IPS DF 6.9 (cell line): ENCODE measurements at regions not wholly inside any gene's neighbourhood (a gene's known extent, or its start where the extent isn't known, plus 50 kb on each side); places are given as distances from the start of the nearest gene placed in this dataset.
"Not testable (repeated sequence)": the region's sequence is repeated elsewhere in the genome, so short reads cannot be mapped to it uniquely, and the experiment has no call there.

Experiments used
- DNase-seq: peaks from one replicate; pipeline ENCODE4 v3.0.0-alpha.2; 2013; ENCODE audit warnings: low read depth, low spot score
- H3K27ac ChIP-seq: one replicate; pipeline ENCODE4 v1.5.1; 2013; ENCODE audit warnings: low read length, control low read depth
- H3K27me3 ChIP-seq: 2 replicates; pipeline ENCODE4 v1.6.1; 2013; ENCODE audit warnings: mild to moderate bottlenecking, low read length; ENCODE audit not compliant: control insufficient read depth, insufficient read depth
- H3K36me3 ChIP-seq: 2 replicates; pipeline ENCODE4 v1.6.1; 2013; ENCODE audit warnings: low read length; ENCODE audit not compliant: control insufficient read depth, insufficient read depth
- H3K4me1 ChIP-seq: 2 replicates; pipeline ENCODE4 v1.6.1; 2013; ENCODE audit warnings: low read length; ENCODE audit not compliant: control insufficient read depth, insufficient read depth
- H3K4me3 ChIP-seq: 2 replicates; pipeline ENCODE4 v1.5.1; 2013; ENCODE audit warnings: mild to moderate bottlenecking, low read length
- H3K9me3 ChIP-seq: 2 replicates; pipeline ENCODE4 v1.6.1; 2013; ENCODE audit warnings: low read length, inconsistent platforms; ENCODE audit not compliant: control insufficient read depth, insufficient read depth
- WGBS: extraction: QIAGEN DNeasy Blood & Tissue Kit; methylation state at CpG from one replicate; pipeline ENCODE4 v1.1.7; 2013; ENCODE audit warnings: mixed read lengths, missing lambda C conversion rate; ENCODE audit not compliant: insufficient read length, insufficient coverage; 5-methylcytosine and 5-hydroxymethylcytosine counted together

DNA sequence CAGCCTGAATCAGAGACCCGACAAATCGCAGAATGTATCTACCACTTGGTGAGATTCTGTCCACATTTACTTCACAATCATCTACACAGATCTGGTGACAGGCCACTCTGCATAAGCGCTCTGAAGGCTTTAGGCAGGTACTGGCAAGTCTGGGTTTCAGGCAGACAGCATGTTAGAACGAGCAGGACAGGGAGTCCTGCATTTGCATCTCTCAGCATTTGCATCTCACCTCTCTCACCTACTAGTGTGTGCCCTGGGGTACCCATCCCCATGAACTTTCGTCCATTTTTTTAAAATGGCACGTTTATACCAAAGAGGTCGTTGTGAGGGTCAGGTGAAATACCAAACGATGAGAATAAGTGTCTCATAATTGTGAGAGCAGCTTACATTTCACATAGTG lies 108.2 kb downstream of the SPATA31A1 start:
- H3K27ac ChIP-seq, H3K4me1 ChIP-seq, H3K9me3 ChIP-seq, H3K27me3 ChIP-seq, DNase-seq, H3K36me3 ChIP-seq: not testable (repeated sequence)
- whole genome bisulfite sequencing: no CpG with 5 or more reads among the region's 8 CpGs
- H3K4me3 ChIP-seq: peak overlapping the region; percentile 41; the same call in 1 of the 2 replicates

DNA sequence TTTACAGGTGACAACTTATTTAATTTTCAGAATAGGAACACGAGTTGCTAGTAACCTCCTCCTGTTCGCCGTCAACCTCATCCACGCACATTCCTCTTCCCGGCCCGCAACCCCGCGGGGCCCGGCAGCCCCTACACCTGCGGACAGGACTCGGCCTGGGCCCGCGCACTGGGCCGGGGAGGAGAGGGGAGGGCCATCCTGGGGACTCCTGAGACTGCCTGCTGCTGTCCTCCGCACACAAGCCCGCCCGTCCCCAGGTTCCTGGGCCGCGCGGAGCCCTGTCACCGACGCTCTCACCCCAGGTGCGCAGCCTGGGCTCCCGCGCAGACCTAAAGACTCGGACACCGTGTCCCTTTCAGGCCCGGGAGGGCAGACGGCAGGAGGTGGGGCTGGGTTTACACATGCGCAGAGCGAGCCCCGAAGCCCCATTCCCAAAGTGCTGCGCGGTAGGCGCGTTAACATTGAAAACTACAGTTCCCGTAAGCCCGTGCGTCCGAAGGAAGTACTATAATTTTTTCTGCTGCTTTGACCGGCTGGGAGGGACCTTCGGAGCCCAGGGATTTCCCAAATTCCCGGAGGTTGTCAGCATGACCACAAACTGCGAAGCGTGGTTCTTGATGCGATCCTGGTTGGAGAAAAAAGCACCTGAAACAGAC lies 108.8 kb downstream of the SPATA31A1 start:
- H3K27me3 ChIP-seq, H3K4me1 ChIP-seq, H3K36me3 ChIP-seq, H3K9me3 ChIP-seq, DNase-seq, H3K27ac ChIP-seq: not testable (repeated sequence)
- no CpG with 5 or more reads among the region's 46 CpGs for WGBS
- peak overlapping the region; percentile 41; the same call in 1 of the 2 replicates for H3K4me3 ChIP-seq

DNA sequence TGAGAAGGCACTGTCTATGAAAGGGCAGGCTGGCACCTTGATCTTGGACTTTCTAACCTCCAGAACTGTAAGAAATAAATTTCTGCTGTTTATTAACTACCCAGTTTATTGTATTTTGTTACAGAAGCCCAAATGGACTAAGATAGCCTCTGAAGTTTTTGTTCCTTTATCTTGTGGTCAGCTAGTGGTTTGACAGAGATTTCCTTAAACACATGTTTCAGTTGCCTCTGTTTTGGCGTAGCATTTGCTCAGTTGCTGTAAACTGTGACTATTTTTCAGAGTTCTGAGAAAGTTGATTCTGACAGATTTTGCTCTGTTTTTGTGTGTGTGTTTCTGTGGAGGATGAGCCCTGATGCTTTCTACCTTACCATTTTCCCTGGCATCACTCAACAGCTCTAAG lies 119.0 kb downstream of the SPATA31A1 start:
- not testable (repeated sequence) for H3K27ac ChIP-seq, H3K4me1 ChIP-seq, H3K4me3 ChIP-seq, DNase-seq, H3K36me3 ChIP-seq, H3K27me3 ChIP-seq, H3K9me3 ChIP-seq
- WGBS: no CpG with 5 or more reads among the region's 1 CpG

DNA sequence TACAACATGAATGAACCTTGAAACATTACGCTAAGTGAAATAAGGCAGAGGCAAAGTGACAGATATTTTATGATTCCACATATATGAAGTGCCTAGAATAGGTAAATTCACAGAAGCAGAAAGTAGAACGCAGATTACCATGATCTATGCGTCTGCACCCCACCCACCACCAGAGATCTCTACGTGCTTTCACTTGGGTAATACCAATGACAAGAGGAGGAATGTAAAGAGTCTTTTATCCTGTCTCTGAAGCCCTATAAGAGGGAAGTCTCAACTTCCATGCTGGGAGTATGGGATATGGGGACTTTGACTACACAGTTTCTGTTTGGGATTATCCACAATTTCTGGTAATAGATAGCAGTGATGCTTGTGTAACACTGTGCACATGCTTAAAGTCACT lies 127.6 kb downstream of the SPATA31A1 start:
- H3K4me3 ChIP-seq, H3K27ac ChIP-seq, H3K36me3 ChIP-seq, H3K9me3 ChIP-seq, DNase-seq, H3K27me3 ChIP-seq, H3K4me1 ChIP-seq: not testable (repeated sequence)
- no CpG with 5 or more reads among the region's 4 CpGs for whole genome bisulfite sequencing

DNA sequence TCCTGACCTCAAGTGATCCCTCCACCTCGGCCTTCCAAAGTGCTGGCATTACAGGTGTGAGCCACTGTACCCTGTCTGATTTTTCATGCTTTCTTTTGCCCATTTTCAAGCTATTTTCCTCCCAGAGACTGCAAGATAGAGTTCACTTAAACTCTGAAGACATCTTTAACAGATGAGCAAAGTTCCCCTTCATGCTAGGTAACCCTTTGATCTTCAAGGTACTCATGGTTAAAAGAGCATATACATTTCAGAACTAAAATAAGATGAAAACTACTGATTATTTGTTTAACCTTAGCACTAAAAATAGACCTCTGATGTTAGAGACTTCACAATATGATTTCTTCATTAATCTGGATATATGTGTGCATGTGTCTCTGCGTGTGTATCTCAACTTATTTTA lies 128.4 kb downstream of the SPATA31A1 start:
- H3K27ac ChIP-seq, DNase-seq, H3K4me3 ChIP-seq, H3K4me1 ChIP-seq, H3K27me3 ChIP-seq, H3K36me3 ChIP-seq, H3K9me3 ChIP-seq: not testable (repeated sequence)
- WGBS: no CpG with 5 or more reads among the region's 2 CpGs

DNA sequence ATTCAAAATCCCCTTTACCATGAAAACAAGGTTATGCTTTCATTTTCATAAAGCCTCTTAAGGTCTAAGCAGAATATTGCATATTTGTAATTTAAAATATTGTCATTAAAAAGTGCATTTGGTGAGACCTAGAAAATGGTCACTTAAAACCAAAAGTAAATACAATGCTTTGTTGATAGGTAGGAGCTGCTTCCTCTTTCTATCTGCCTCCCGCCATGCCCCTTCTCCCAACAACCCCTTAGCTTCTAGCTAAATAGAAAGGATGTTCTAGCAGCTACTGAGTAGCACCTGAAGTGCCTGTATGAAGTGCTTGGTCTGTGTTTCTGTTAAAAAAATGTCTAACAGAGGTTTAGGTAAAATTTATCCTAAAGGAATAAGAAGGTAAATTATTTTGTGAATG lies 128.8 kb downstream of the SPATA31A1 start:
- H3K27me3 ChIP-seq, H3K27ac ChIP-seq, H3K36me3 ChIP-seq, H3K9me3 ChIP-seq, H3K4me1 ChIP-seq, H3K4me3 ChIP-seq, DNase-seq: not testable (repeated sequence)
- no CpG with 5 or more reads among the region's 1 CpG for whole genome bisulfite sequencing

DNA sequence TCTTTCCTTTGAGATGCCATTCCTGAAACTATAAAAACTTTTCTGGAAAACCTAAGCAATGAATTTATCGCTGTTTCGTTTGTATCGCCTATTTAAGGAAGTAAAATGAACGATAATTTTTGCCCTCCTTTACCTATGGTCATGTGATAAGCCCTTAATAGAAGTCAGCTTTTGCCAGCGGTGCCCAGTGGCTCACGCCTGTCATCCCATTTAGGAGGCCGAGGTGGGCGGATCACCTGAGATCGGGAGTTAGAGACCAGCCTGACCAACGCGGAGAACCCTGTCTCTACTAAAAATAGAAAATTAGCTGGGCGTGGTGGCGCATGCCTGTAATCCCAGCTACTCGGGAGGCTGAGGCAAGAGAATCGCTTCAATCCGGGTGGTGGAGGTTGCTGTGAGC lies 132.0 kb downstream of the SPATA31A1 start:
- not testable (repeated sequence) for H3K27ac ChIP-seq, H3K4me3 ChIP-seq, H3K27me3 ChIP-seq, DNase-seq, H3K4me1 ChIP-seq, H3K36me3 ChIP-seq, H3K9me3 ChIP-seq
- no CpG with 5 or more reads among the region's 16 CpGs for WGBS

DNA sequence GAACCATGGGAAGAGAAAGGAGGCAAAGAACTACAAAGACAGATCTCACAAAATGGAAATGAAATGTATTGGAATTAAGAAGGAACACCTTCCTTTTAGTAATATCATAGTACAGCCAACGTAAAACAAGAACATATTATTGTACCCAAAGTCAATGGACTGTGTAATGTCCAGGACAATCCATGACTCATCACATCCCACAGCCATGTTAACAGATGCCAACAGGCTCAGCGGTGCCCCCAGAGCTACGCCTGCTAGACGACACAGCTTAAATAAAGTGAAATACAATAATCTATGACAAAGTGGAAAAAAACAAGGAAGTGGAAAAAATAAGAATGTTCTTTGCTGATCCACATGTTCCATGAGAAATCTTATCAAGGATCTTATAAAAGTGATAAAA lies 140.8 kb downstream of the SPATA31A1 start:
- H3K9me3 ChIP-seq, DNase-seq, H3K4me3 ChIP-seq, H3K27ac ChIP-seq, H3K36me3 ChIP-seq, H3K4me1 ChIP-seq, H3K27me3 ChIP-seq: not testable (repeated sequence)
- no CpG with 5 or more reads among the region's 4 CpGs for WGBS

DNA sequence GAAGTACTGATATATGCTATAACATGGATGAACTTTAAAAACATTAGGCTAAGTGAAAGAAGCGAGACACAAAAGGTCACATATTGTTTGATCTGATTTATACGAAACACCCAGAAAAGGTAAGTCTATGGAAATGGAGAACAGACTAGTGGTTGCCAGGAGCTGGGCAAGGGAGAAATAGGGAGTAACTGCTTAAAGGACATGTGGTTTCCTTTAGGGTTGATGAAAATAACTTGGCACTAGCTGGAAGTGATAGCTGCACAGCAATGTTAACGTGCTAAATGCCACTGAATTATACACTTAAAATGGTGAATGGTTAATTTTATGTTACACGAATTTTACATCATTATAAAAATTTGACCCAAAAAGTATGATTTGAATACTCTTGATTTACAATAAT lies 147.7 kb downstream of the SPATA31A1 start:
- H3K27me3 ChIP-seq, H3K9me3 ChIP-seq, H3K36me3 ChIP-seq, H3K4me1 ChIP-seq, DNase-seq, H3K4me3 ChIP-seq, H3K27ac ChIP-seq: not testable (repeated sequence)
- no CpG with 5 or more reads among the region's 4 CpGs for WGBS

DNA sequence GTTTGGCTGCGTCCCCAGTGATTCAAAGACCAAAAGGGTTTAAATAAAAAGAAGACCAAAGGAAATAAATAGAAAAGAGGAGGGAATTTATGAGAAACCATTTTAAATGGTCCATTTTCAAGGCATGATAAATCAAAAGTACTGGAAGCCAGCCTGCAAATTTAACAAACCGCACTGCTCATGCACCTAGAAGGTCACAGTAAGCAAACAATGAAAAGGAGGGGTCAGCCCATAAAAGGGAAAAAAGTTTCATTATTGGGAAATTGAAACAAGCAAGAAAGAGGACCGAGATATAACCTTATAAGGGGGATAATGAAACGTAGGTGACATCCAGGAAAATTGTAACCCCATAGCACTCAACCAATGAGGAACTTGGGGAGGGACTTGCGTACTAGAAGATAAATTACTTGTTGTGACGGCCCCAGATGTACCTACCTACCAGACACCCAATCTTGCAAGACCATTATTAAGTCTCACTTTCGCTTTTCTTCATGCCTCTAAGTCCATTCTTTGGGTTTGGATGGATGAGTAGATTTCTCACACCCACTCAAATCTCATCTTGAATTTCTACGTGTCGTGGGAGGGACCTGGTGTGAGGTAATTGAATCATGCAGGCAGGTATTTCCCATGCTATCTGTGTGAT lies 172.0 kb downstream of the SPATA31A1 start:
- not testable (repeated sequence) for H3K27ac ChIP-seq

DNA sequence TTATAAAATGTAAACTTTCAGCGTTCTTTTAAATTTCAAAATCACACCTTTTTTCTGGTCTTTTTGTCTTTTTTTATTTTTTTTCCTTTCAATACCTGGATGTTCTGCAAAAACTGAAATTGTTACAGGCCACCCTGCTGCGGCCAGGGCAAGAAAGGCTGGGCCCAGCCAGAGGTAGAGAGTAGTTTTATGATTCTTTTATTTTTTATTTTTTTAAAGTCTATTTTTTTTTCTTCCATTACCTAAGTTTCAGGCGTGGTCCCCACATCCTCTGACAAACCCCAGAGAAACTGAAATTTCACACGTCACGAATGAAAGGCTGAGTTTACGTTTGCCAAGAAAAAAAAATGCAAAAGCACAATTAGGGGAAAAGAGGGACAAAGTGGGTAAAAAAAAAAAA lies 177.1 kb downstream of the SPATA31A1 start:
- not testable (repeated sequence) for H3K27me3 ChIP-seq, H3K27ac ChIP-seq, H3K36me3 ChIP-seq, DNase-seq, H3K4me3 ChIP-seq, H3K9me3 ChIP-seq, H3K4me1 ChIP-seq
- WGBS: no CpG with 5 or more reads among the region's 6 CpGs

More for the DNA sequence above, 172.0 kb downstream of the SPATA31A1 start:
- H3K36me3 ChIP-seq, H3K9me3 ChIP-seq, H3K4me1 ChIP-seq, H3K4me3 ChIP-seq, H3K27me3 ChIP-seq, DNase-seq: not testable (repeated sequence)
- WGBS: no CpG with 5 or more reads among the region's 9 CpGs
